ENCODE measurements at regions not wholly inside any gene's neighbourhood (a gene's known extent, or its start where the extent isn't known, plus 50 kb on each side); places are given as distances from the start of the nearest gene placed in this dataset.

GRCh38 chr16:54460263-54460860 is 173.8 kb upstream of the IRX3 start:
- TF ChIP-seq CTCF (conservative IDR thresholded peaks at IDR 0.05) = no peak
- Mint-ChIP-seq H3K4me1 (peaks cover 3% of the 10 kb centered on the region), H3K36me3 (ENCODE audit: low read depth) (no peaks in the 10 kb centered on the region), H3K4me3 (no peak overlapping the region), H3K27ac (ENCODE audit: unreplicated experiment) (no peak overlapping the region), H3K27me3 (ENCODE audit: low read depth) (peaks cover 6% of the 10 kb centered on the region), H3K9me3 (peaks cover 9% of the 10 kb centered on the region)
- DNase-seq (ENCODE audit: low read depth, low spot score) = no peak

- Mint-ChIP-seq H3K27ac (ENCODE audit: unreplicated experiment) (no peak overlapping the region), H3K27me3 (ENCODE audit: low read depth) (peaks cover 6% of the 10 kb centered on the region), H3K36me3 (ENCODE audit: low read depth) (no peaks in the 10 kb centered on the region), H3K9me3 (peaks cover 9% of the 10 kb centered on the region), H3K4me3 (no peak overlapping the region), H3K4me1 (peaks cover 10% of the 10 kb centered on the region)
- no peak for DNase-seq (ENCODE audit: low read depth, low spot score)
- no peak for TF ChIP-seq CTCF (conservative IDR thresholded peaks at IDR 0.05)
These were observed 173.1 kb upstream of the IRX3 start for GRCh38 chr16:54459509-54460262.

- no peaks in the 10 kb centered on the region for H3K36me3 Mint-ChIP-seq (ENCODE audit: low read depth)
- no peak overlapping the region for H3K4me3 Mint-ChIP-seq
- peaks cover 7% of the 10 kb centered on the region for H3K9me3 Mint-ChIP-seq
- peaks cover 6% of the 10 kb centered on the region for H3K27me3 Mint-ChIP-seq (ENCODE audit: low read depth)
- peaks cover 11% of the 10 kb centered on the region for H3K4me1 Mint-ChIP-seq
- TF ChIP-seq CTCF (conservative IDR thresholded peaks at IDR 0.05) = no peak
- no peak for DNase-seq (ENCODE audit: low read depth, low spot score)
- H3K27ac Mint-ChIP-seq (ENCODE audit: unreplicated experiment) = no peak overlapping the region
These were observed 172.3 kb upstream of the IRX3 start for GRCh38 chr16:54458923-54459322.

- Mint-ChIP-seq H3K27me3 (ENCODE audit: low read depth) (peaks cover 6% of the 10 kb centered on the region), H3K36me3 (ENCODE audit: low read depth) (no peaks in the 10 kb centered on the region), H3K9me3 (no peaks in the 10 kb centered on the region), H3K27ac (ENCODE audit: unreplicated experiment) (no peak overlapping the region), H3K4me1 (peaks cover 11% of the 10 kb centered on the region), H3K4me3 (no peak overlapping the region)
- TF ChIP-seq CTCF (conservative IDR thresholded peaks at IDR 0.05) = no peak
- no peak for DNase-seq (ENCODE audit: low read depth, low spot score)
These were observed 169.7 kb upstream of the IRX3 start for GRCh38 chr16:54456291-54456690.

GRCh38 chr16:54455030-54455725 is 168.6 kb upstream of the IRX3 start:
- H3K36me3 Mint-ChIP-seq (ENCODE audit: low read depth) = no peaks in the 10 kb centered on the region
- no peak for DNase-seq (ENCODE audit: low read depth, low spot score)
- no peak for TF ChIP-seq CTCF (conservative IDR thresholded peaks at IDR 0.05)
- H3K4me1 Mint-ChIP-seq = peaks cover 11% of the 10 kb centered on the region
- no peak overlapping the region for H3K4me3 Mint-ChIP-seq
- no peak overlapping the region for H3K27ac Mint-ChIP-seq (ENCODE audit: unreplicated experiment)
- peaks cover 6% of the 10 kb centered on the region for H3K27me3 Mint-ChIP-seq (ENCODE audit: low read depth)
- no peaks in the 10 kb centered on the region for H3K9me3 Mint-ChIP-seq

Data from neural crest cell (in vitro differentiated cells).